ENCODE measurements at regions not wholly inside any gene's neighbourhood (a gene's known extent, or its start where the extent isn't known, plus 50 kb on each side); places are given as distances from the start of the nearest gene placed in this dataset.

DNA sequence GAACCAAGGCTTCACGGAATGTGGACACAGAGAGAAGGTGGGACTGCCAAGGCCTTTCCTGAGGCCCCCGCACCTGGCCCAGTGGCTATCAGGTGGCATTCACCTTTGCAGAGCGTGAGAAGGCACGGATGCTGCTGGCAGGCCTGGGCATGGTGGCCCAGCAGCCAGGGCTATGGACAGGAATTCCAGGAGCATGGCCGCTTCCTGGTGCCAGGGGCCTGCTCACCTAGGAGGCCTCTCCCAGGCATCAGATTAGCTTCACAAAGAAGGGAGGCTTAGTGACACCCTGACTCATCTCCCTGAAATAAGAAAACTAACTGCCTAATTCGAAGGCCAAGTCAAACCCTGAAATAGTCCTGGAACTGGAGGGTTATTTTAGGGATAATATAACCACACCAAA is 155.8 kb downstream of the TEX29 start:
- TF ChIP-seq, protein P1, sequence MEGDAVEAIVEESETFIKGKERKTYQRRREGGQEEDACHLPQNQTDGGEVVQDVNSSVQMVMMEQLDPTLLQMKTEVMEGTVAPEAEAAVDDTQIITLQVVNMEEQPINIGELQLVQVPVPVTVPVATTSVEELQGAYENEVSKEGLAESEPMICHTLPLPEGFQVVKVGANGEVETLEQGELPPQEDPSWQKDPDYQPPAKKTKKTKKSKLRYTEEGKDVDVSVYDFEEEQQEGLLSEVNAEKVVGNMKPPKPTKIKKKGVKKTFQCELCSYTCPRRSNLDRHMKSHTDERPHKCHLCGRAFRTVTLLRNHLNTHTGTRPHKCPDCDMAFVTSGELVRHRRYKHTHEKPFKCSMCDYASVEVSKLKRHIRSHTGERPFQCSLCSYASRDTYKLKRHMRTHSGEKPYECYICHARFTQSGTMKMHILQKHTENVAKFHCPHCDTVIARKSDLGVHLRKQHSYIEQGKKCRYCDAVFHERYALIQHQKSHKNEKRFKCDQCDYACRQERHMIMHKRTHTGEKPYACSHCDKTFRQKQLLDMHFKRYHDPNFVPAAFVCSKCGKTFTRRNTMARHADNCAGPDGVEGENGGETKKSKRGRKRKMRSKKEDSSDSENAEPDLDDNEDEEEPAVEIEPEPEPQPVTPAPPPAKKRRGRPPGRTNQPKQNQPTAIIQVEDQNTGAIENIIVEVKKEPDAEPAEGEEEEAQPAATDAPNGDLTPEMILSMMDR (IDR thresholded peaks at IDR 0.05): no peak
- TF ChIP-seq POLR2A (IDR thresholded peaks at IDR 0.05): no peak

Measured in testis (tissue), 2 donors.